Activated B cell treated with CpG ODN at 0.5 μM for 24 hours (primary cell): ENCODE measurements at regions not wholly inside any gene's neighbourhood (a gene's known extent, or its start where the extent isn't known, plus 50 kb on each side); places are given as distances from the start of the nearest gene placed in this dataset.

ENCODE experiments used
- ATAC-seq: fragments of 200-7000 bp; cut with Tn5 transposase; one replicate; pipeline ENCODE4 v1.10.0; 2021; ENCODE audit warnings: low read depth, mild to moderate bottlenecking, moderate library complexity
- CTCF ChIA-PET: fragments of 350-600 bp; sonication (Branson Sonifier 250); formaldehyde crosslinking; loops from one replicate; lab custom pipeline; 2021; ENCODE audit warnings: antibody characterized with exemption; lab: Charles Lee
- POLR2A ChIA-PET: fragments of 350-600 bp; sonication (Branson Sonifier 250); formaldehyde crosslinking; loops from one replicate; lab custom pipeline; 2021; ENCODE audit warnings: antibody characterized with exemption; lab: Charles Lee
- DNase-seq: peaks from one replicate; pipeline ENCODE4 v3.0.0; 2022
- H3K27ac Mint-ChIP-seq: one replicate; pipeline ENCODE4 v1.8.0; 2020; ENCODE audit warnings: mixed read lengths
- H3K27me3 Mint-ChIP-seq: one replicate; pipeline ENCODE4 v1.8.0; 2021; ENCODE audit warnings: mixed read lengths
- H3K36me3 Mint-ChIP-seq: one replicate; pipeline ENCODE4 v1.8.0; 2021; ENCODE audit warnings: low read depth, mixed read lengths
- H3K4me1 Mint-ChIP-seq: one replicate; pipeline ENCODE4 v1.8.0; 2021; ENCODE audit warnings: mixed read lengths
- H3K4me3 Mint-ChIP-seq: one replicate; pipeline ENCODE4 v1.8.0; 2020; ENCODE audit warnings: mild to moderate bottlenecking, mixed read lengths
- H3K9me3 Mint-ChIP-seq: one replicate; pipeline ENCODE4 v1.8.0; 2020; ENCODE audit warnings: mixed read lengths
- intact Hi-C: fragments of 100-400 bp; cut with micrococcal nuclease; formaldehyde crosslinking; loops from one replicate; pipeline ENCODE4 v1.15.1; 2024
- TF ChIP-seq, protein P1 (sequence below): fragments of 200-600 bp; IDR thresholded peaks from one replicate; pipeline ENCODE4 v1.8.0; 2022; ENCODE audit warnings: antibody characterized with exemption, mild to moderate bottlenecking

DNA sequence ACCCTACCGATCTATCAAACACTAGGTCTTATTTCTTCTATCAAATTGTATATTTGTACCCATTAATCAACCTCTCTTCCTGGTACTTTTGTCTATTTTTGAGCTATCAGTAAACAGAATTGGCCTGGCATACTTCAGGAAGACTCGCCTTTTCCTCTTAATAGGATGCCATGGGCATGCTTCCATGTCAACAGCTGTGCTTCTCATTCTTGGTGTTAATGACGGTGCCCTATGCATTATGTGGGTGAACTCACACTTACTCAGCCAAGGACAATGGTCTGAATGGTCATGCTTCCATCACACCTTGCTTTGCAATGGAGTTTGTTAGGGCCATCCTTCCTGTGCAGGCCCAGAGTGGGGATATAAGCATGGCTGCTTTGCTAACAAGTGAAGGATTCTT lies 521.8 kb downstream of the MIAT start:
- no peaks in the 10 kb centered on the region for H3K9me3 Mint-ChIP-seq
- CTCF ChIA-PET, result no interaction called here
- no peak overlapping the region for H3K27ac Mint-ChIP-seq
- peaks cover 14% of the 10 kb centered on the region for H3K27me3 Mint-ChIP-seq
- H3K36me3 Mint-ChIP-seq, result no peaks in the 10 kb centered on the region
- TF ChIP-seq, protein P1, sequence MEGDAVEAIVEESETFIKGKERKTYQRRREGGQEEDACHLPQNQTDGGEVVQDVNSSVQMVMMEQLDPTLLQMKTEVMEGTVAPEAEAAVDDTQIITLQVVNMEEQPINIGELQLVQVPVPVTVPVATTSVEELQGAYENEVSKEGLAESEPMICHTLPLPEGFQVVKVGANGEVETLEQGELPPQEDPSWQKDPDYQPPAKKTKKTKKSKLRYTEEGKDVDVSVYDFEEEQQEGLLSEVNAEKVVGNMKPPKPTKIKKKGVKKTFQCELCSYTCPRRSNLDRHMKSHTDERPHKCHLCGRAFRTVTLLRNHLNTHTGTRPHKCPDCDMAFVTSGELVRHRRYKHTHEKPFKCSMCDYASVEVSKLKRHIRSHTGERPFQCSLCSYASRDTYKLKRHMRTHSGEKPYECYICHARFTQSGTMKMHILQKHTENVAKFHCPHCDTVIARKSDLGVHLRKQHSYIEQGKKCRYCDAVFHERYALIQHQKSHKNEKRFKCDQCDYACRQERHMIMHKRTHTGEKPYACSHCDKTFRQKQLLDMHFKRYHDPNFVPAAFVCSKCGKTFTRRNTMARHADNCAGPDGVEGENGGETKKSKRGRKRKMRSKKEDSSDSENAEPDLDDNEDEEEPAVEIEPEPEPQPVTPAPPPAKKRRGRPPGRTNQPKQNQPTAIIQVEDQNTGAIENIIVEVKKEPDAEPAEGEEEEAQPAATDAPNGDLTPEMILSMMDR, result no peak
- intact Hi-C loops, result no loop called here
- no peak for ATAC-seq
- H3K4me1 Mint-ChIP-seq, result no peaks in the 10 kb centered on the region
- POLR2A ChIA-PET, result no interaction called here
- no peak overlapping the region for H3K4me3 Mint-ChIP-seq
- DNase-seq, result no peak

DNA sequence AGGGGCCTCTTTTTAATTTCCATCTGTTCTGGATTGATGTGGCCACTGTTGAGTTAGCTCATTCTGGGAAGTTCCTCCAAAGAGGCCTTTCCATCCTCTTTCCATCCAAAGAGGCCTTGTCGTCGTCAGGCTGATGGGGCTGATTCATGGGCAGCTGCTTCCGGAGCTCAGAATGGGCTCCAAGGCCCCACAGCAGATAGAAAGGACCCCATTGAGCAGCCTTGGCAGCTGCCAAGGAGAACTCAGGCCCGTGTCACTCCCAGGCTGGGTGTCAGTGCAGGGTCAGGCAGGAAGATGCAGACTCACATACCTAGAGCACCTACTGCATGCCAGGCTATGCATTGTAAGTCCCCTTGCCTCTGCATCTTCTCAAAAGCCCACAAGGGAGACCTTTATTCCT lies 524.1 kb downstream of the MIAT start:
- ChIA-PET CTCF (no interaction called here), POLR2A (no interaction called here)
- H3K27me3 Mint-ChIP-seq, result peaks cover 8% of the 10 kb centered on the region
- no peak overlapping the region for H3K27ac Mint-ChIP-seq
- ATAC-seq (no peak), DNase-seq (no peak)
- no peak overlapping the region for H3K4me3 Mint-ChIP-seq
- no peaks in the 10 kb centered on the region for H3K9me3 Mint-ChIP-seq
- no peaks in the 10 kb centered on the region for H3K4me1 Mint-ChIP-seq
- TF ChIP-seq, protein P1, result no peak
- H3K36me3 Mint-ChIP-seq, result no peaks in the 10 kb centered on the region
- intact Hi-C loops, result no loop called here

- ATAC-seq, result no peak
- Mint-ChIP-seq H3K9me3 (no peaks in the 10 kb centered on the region), H3K4me3 (no peak overlapping the region), H3K4me1 (no peaks in the 10 kb centered on the region), H3K27ac (no peak overlapping the region), H3K36me3 (no peaks in the 10 kb centered on the region), H3K27me3 (peaks cover 3% of the 10 kb centered on the region)
- DNase-seq, result no peak
- TF ChIP-seq, protein P1, result no peak
- intact Hi-C loops, result no loop called here
- ChIA-PET CTCF (no interaction called here), POLR2A (no interaction called here)
Observed at GRCh38 chr22:27183474-27183873, 526.1 kb downstream of the MIAT start.

- H3K9me3 Mint-ChIP-seq, result no peaks in the 10 kb centered on the region
- TF ChIP-seq, protein P1, result no peak
- H3K27ac Mint-ChIP-seq, result no peak overlapping the region
- POLR2A ChIA-PET, result no interaction called here
- intact Hi-C loops, result no loop called here
- CTCF ChIA-PET, result no interaction called here
- no peaks in the 10 kb centered on the region for H3K36me3 Mint-ChIP-seq
- no peak overlapping the region for H3K4me3 Mint-ChIP-seq
- ATAC-seq (no peak), DNase-seq (no peak)
- H3K27me3 Mint-ChIP-seq, result peaks cover 2% of the 10 kb centered on the region
- H3K4me1 Mint-ChIP-seq, result no peaks in the 10 kb centered on the region
Observed at GRCh38 chr22:27185099-27185709, 527.8 kb downstream of the MIAT start.

GRCh38 chr22:27185760-27186302 lies 528.4 kb downstream of the MIAT start:
- Mint-ChIP-seq H3K9me3 (peaks cover 2% of the 10 kb centered on the region), H3K36me3 (no peaks in the 10 kb centered on the region), H3K27me3 (peaks cover 2% of the 10 kb centered on the region), H3K27ac (no peak overlapping the region), H3K4me1 (no peaks in the 10 kb centered on the region), H3K4me3 (no peak overlapping the region)
- TF ChIP-seq, protein P1, result no peak
- DNase-seq (no peak), ATAC-seq (no peak)
- POLR2A ChIA-PET, result no interaction called here
- CTCF ChIA-PET, result no interaction called here
- intact Hi-C loops, result no loop called here
